ENCODE measurements at regions not wholly inside any gene's neighbourhood (a gene's known extent, or its start where the extent isn't known, plus 50 kb on each side); places are given as distances from the start of the nearest gene placed in this dataset.

- H3K4me1 ChIP-seq: no peaks in the 10 kb centered on the region
- H3K36me3 ChIP-seq: no peaks in the 10 kb centered on the region
- no peaks in the 10 kb centered on the region for H3K9me3 ChIP-seq
- no peak overlapping the region for H3K27ac ChIP-seq
- no peak for TF ChIP-seq CTCF (IDR thresholded peaks at IDR 0.05)
- no peak for TF ChIP-seq POLR2A (IDR thresholded peaks at IDR 0.05)
- H3K4me3 ChIP-seq: no peak overlapping the region
- DNase-seq: no peak
- H3K27me3 ChIP-seq: no peaks in the 10 kb centered on the region
These were observed 395.6 kb upstream of the TRIB2 start for GRCh38 chr2:12320991-12321641.

GRCh38 chr2:12321886-12322285 is 394.9 kb upstream of the TRIB2 start:
- Histone ChIP-seq H3K9me3 (no peaks in the 10 kb centered on the region), H3K27me3 (no peaks in the 10 kb centered on the region), H3K4me3 (no peak overlapping the region), H3K36me3 (no peaks in the 10 kb centered on the region), H3K27ac (no peak overlapping the region), H3K4me1 (no peaks in the 10 kb centered on the region)
- no peak for TF ChIP-seq POLR2A (IDR thresholded peaks at IDR 0.05)
- TF ChIP-seq CTCF (IDR thresholded peaks at IDR 0.05): no peak
- DNase-seq: no peak

GRCh38 chr2:12325806-12326205 is 390.9 kb upstream of the TRIB2 start:
- Histone ChIP-seq H3K4me3 (no peak overlapping the region), H3K36me3 (no peaks in the 10 kb centered on the region), H3K9me3 (no peaks in the 10 kb centered on the region), H3K4me1 (no peaks in the 10 kb centered on the region), H3K27me3 (no peaks in the 10 kb centered on the region), H3K27ac (no peak overlapping the region)
- no peak for DNase-seq
- TF ChIP-seq CTCF (IDR thresholded peaks at IDR 0.05): no peak

- H3K27ac ChIP-seq: no peak overlapping the region
- H3K36me3 ChIP-seq: no peaks in the 10 kb centered on the region
- no peaks in the 10 kb centered on the region for H3K27me3 ChIP-seq
- TF ChIP-seq CTCF (IDR thresholded peaks at IDR 0.05) (peak in 1 of 6 experiments; percentile 6), POLR2A (IDR thresholded peaks at IDR 0.05) (no peak)
- H3K4me3 ChIP-seq: no peak overlapping the region
- H3K9me3 ChIP-seq: no peaks in the 10 kb centered on the region
- no peaks in the 10 kb centered on the region for H3K4me1 ChIP-seq
- peak in 1 of 3 donors; percentile 19 for DNase-seq
These were observed 390.1 kb upstream of the TRIB2 start for GRCh38 chr2:12326449-12327190.

GRCh38 chr2:12330916-12331315 is 385.8 kb upstream of the TRIB2 start:
- TF ChIP-seq POLR2A (IDR thresholded peaks at IDR 0.05) (no peak), CTCF (IDR thresholded peaks at IDR 0.05) (no peak)
- Histone ChIP-seq H3K4me1 (no peaks in the 10 kb centered on the region), H3K9me3 (no peaks in the 10 kb centered on the region), H3K4me3 (no peak overlapping the region), H3K36me3 (no peaks in the 10 kb centered on the region), H3K27me3 (no peaks in the 10 kb centered on the region), H3K27ac (no peak overlapping the region)
- no peak for DNase-seq

Data from Peyer's patch (tissue), 4 donors.